Glomerular visceral epithelial cell (primary cell): ENCODE measurements at regions not wholly inside any gene's neighbourhood (a gene's known extent, or its start where the extent isn't known, plus 50 kb on each side); places are given as distances from the start of the nearest gene placed in this dataset.

ENCODE experiments used
- DNase-seq: peaks from one replicate; pipeline ENCODE4 v3.0.0-alpha.2; 2016; ENCODE audit errors: extremely low spot score

- no peak for DNase-seq
These were observed 999.5 kb downstream of the TUSC7 start for GRCh38 chr3:117709108-117709507.

- DNase-seq = no peak
These were observed 1000.9 kb downstream of the TUSC7 start for GRCh38 chr3:117710501-117710900.

- peak; percentile 14 for DNase-seq
These were observed 1009.8 kb downstream of the TUSC7 start for GRCh38 chr3:117719316-117719926.

- no peak for DNase-seq
These were observed 1012.3 kb downstream of the TUSC7 start for GRCh38 chr3:117721866-117722265.

- DNase-seq = no peak
These were observed 1013.3 kb downstream of the TUSC7 start for GRCh38 chr3:117722856-117723255.

GRCh38 chr3:117723825-117724224 is 1014.2 kb downstream of the TUSC7 start:
- DNase-seq = no peak

- no peak for DNase-seq
These were observed 1015.7 kb downstream of the TUSC7 start for GRCh38 chr3:117725314-117725713.

GRCh38 chr3:117726776-117727175 is 1017.2 kb downstream of the TUSC7 start:
- no peak for DNase-seq

GRCh38 chr3:117728226-117728625 is 1018.6 kb downstream of the TUSC7 start:
- no peak for DNase-seq

- peak; percentile 30 for DNase-seq
These were observed 1024.9 kb downstream of the TUSC7 start for GRCh38 chr3:117734496-117734895.

- peak; percentile 13 for DNase-seq
These were observed 1026.0 kb downstream of the TUSC7 start for GRCh38 chr3:117735481-117736101.

GRCh38 chr3:117736846-117737245 is 1027.3 kb downstream of the TUSC7 start:
- DNase-seq = no peak

- no peak for DNase-seq
These were observed 1034.4 kb downstream of the TUSC7 start for GRCh38 chr3:117743993-117744392.

GRCh38 chr3:117744935-117745334 is 1035.4 kb downstream of the TUSC7 start:
- no peak for DNase-seq

GRCh38 chr3:117745516-117745915 is 1035.9 kb downstream of the TUSC7 start:
- no peak for DNase-seq

GRCh38 chr3:117746066-117746465 is 1036.5 kb downstream of the TUSC7 start:
- no peak for DNase-seq

- no peak for DNase-seq
These were observed 1038.6 kb downstream of the TUSC7 start for GRCh38 chr3:117748131-117748530.

GRCh38 chr3:117750674-117751269 is 1041.2 kb downstream of the TUSC7 start:
- no peak for DNase-seq

- no peak for DNase-seq
These were observed 1042.1 kb downstream of the TUSC7 start for GRCh38 chr3:117751651-117752050.

GRCh38 chr3:117752984-117753717 is 1043.6 kb downstream of the TUSC7 start:
- DNase-seq = no peak

GRCh38 chr3:117754058-117754457 is 1044.5 kb downstream of the TUSC7 start:
- no peak for DNase-seq

GRCh38 chr3:117754841-117755240 is 1045.3 kb downstream of the TUSC7 start:
- no peak for DNase-seq

GRCh38 chr3:117756563-117756962 is 1047.0 kb downstream of the TUSC7 start:
- no peak for DNase-seq
